K562 (cell line): ENCODE measurements at regions not wholly inside any gene's neighbourhood (a gene's known extent, or its start where the extent isn't known, plus 50 kb on each side); places are given as distances from the start of the nearest gene placed in this dataset.

Source experiments
- ATAC-seq: fragments of 200-7000 bp; cut with Tn5 transposase; 3 replicates; pipeline ENCODE4 v1.9.1; 2020; ENCODE audit warnings: moderate library complexity
- BruUV-seq: library from RNA; stranded (reverse); fragments of 400-500 nt; replicated peaks from 2 replicates; lab custom pipeline; 2021; lab: Mats Ljungman, UMichigan
- CTCF ChIA-PET: fragments of 300-600 bp; formaldehyde crosslinking; extraction: SDS; loops from one replicate; lab custom pipeline; 2021; ENCODE audit warnings: low intra/inter-chr PET ratio; lab: Yijun Ruan, JAX
- POLR2A ChIA-PET: fragments of 300-600, 350-650 bp; sonication (Branson Sonifier 250); formaldehyde crosslinking; extraction: SDS; loops from one replicate; lab custom pipeline; 2021; ENCODE audit warnings: antibody characterized with exemption, inconsistent platforms; lab: Yijun Ruan, JAX
- DNase-seq, 4 experiments: peaks; one replicate each; pipeline versions ENCODE4 v3.0.0 to v3.0.0-alpha.2; 2011 to 2018; ENCODE audit warnings: low spot score in 3 of 4, mixed read lengths in 3 of 4; ENCODE audit errors: extremely low read depth in 1 of 4
- FAIRE-seq: peaks from 2 replicates; lab custom pipeline; 2011; peaks lifted over from hg19 to GRCh38; lab: Jason Lieb, UNC
- H2AFZ ChIP-seq: 2 replicates; pipeline ENCODE4 v1.6.0; 2011; ENCODE audit warnings: low read depth, low read length, control low read depth, inconsistent platforms
- H3K27ac ChIP-seq: fragments of 200-600 bp; 3 replicates; pipeline ENCODE4 v1.8.0; 2011; ENCODE audit warnings: low read depth, mild to moderate bottlenecking, control low read depth, inconsistent platforms, low read length, moderate library complexity, mixed read lengths; ENCODE audit errors: extremely low read depth
- H3K27me3 ChIP-seq, 2 experiments: fragments of 300-600 bp in 1 of 2; 2 replicates in 1 of 2; 3 replicates in 1 of 2; pipeline versions ENCODE4 v1.6.0 to v1.8.0; 2011; ENCODE audit warnings: inconsistent platforms in 2 of 2, low read length in 2 of 2, mild to moderate bottlenecking in 1 of 2, mixed read lengths in 1 of 2, moderate library complexity in 1 of 2; ENCODE audit not compliant: control insufficient read depth in 2 of 2, insufficient read depth in 2 of 2
- H3K36me3 ChIP-seq: fragments of 300-600 bp; 3 replicates; pipeline ENCODE4 v1.8.0; 2011; ENCODE audit warnings: mild to moderate bottlenecking, low read length, inconsistent platforms; ENCODE audit not compliant: control insufficient read depth, insufficient read depth
- H3K4me1 ChIP-seq, 2 experiments: fragments of 200-600 bp in 1 of 2; replicated peaks in 1 of 2; 2 replicates in 1 of 2; 3 replicates in 1 of 2; pipeline versions ENCODE4 v1.5.1 to v1.8.0; 2011; ENCODE audit warnings: inconsistent platforms in 2 of 2, low read length in 2 of 2, mild to moderate bottlenecking in 1 of 2, mixed read lengths in 1 of 2, moderate library complexity in 1 of 2; ENCODE audit not compliant: control insufficient read depth in 2 of 2, insufficient read depth in 2 of 2
- H3K4me2 ChIP-seq: 2 replicates; pipeline ENCODE4 v1.6.1; 2011; ENCODE audit warnings: low read length, control low read depth, inconsistent platforms, mixed read lengths; ENCODE audit not compliant: insufficient read depth
- H3K4me3 ChIP-seq: fragments of 200-600 bp; sonication (generic), shearing (Covaris generic); 2 replicates; pipeline ENCODE4 v1.5.1; 2016; ENCODE audit warnings: control low read depth, inconsistent platforms
- H3K79me2 ChIP-seq: fragments of 200-600 bp; 3 replicates; pipeline ENCODE4 v1.8.0; 2011; ENCODE audit warnings: low read length, inconsistent platforms; ENCODE audit not compliant: control insufficient read depth, insufficient read depth
- H3K9ac ChIP-seq, 2 experiments: 2 replicates each; pipeline versions ENCODE4 v1.6.0 to v1.6.1; 2011; ENCODE audit warnings: low read depth in 2 of 2, low read length in 2 of 2, control low read depth in 1 of 2, inconsistent platforms in 1 of 2, mild to moderate bottlenecking in 1 of 2, mixed read lengths in 1 of 2; ENCODE audit not compliant: insufficient read depth in 1 of 2
- H3K9me1 ChIP-seq: one replicate; pipeline ENCODE4 v1.6.0; 2011; ENCODE audit warnings: inconsistent platforms, mild to moderate bottlenecking, low read length, moderate library complexity; ENCODE audit not compliant: control insufficient read depth, insufficient read depth
- H3K9me3 ChIP-seq: replicated peaks from 2 replicates; pipeline ENCODE4 v1.5.1; 2011; ENCODE audit warnings: low read depth, low read length, inconsistent platforms; ENCODE audit not compliant: control insufficient read depth, insufficient read depth
- H4K20me1 ChIP-seq: replicated peaks from 2 replicates; pipeline ENCODE4 v1.6.1; 2011; ENCODE audit warnings: low read length, inconsistent platforms, mixed read lengths; ENCODE audit not compliant: control insufficient read depth, insufficient read depth
- ATF1 ChIP-seq, 2 experiments: fragments of 450-650 bp in 1 of 2; IDR thresholded peaks; 2 replicates each; pipeline ENCODE4 v1.6.1; 2016; ENCODE audit warnings: missing compliant biosample characterization in 1 of 2, missing genetic modification characterization in 1 of 2
- CCAR2 ChIP-seq: fragments of 200-400 bp; formaldehyde crosslinking; IDR thresholded peaks from 2 replicates; pipeline ENCODE4 v1.6.1; 2017; ENCODE audit warnings: mild to moderate bottlenecking, low read depth, low read length
- CHCHD3 ChIP-seq: fragments of 250-450 bp; sonication (Bioruptor Pico); IDR thresholded peaks from 2 replicates; pipeline ENCODE4 v2.1.2; 2022; ENCODE audit warnings: mild to moderate bottlenecking
- FOXK1 ChIP-seq: sonication (generic); formaldehyde crosslinking; IDR thresholded peaks from 2 replicates; pipeline ENCODE4 v1.8.0; 2022; ENCODE audit warnings: missing genetic modification reagents, mild to moderate bottlenecking, borderline replicate concordance
- GABPA ChIP-seq: fragments of 200-800 bp; sonication (Bioruptor generic); conservative IDR thresholded peaks from 2 replicates; pipeline ENCODE4 v1.6.1; 2016; ENCODE audit warnings: low read depth, missing genetic modification characterization, missing compliant biosample characterization
- HDAC3 ChIP-seq: fragments of 450-650 bp; IDR thresholded peaks from 2 replicates; pipeline ENCODE4 v1.6.1; 2018; ENCODE audit warnings: borderline replicate concordance, mild to moderate bottlenecking, moderate library complexity; ENCODE audit not compliant: partially characterized antibody
- HEY1 ChIP-seq: fragments of 250-450 bp; sonication (Bioruptor Pico); IDR thresholded peaks from 2 replicates; pipeline ENCODE4 v1.5.0; 2020; ENCODE audit warnings: mild to moderate bottlenecking, moderate library complexity, borderline replicate concordance
- HLTF ChIP-seq: fragments of 450-650 bp; IDR thresholded peaks from 2 replicates; pipeline ENCODE4 v1.6.1; 2016
- NFE2 ChIP-seq: IDR thresholded peaks from 2 replicates; pipeline ENCODE4 v1.6.1; 2014; ENCODE audit warnings: antibody characterized with exemption, low read depth
- POU5F1 ChIP-seq: fragments of 150-350 bp; IDR thresholded peaks from 2 replicates; pipeline ENCODE4 v1.6.1; 2014; ENCODE audit warnings: borderline replicate concordance, low read length, low read depth, mild to moderate bottlenecking; ENCODE audit not compliant: partially characterized antibody
- RUNX1 ChIP-seq: sonication (generic); IDR thresholded peaks from 2 replicates; pipeline ENCODE4 v1.6.1; 2016; ENCODE audit warnings: antibody characterized with exemption, low read depth
- ZNF584 ChIP-seq: fragments of 200-800 bp; sonication (Bioruptor generic); IDR thresholded peaks from 2 replicates; pipeline ENCODE4 v1.6.1; 2016; ENCODE audit warnings: low read depth, mild to moderate bottlenecking, missing genetic modification characterization, missing compliant biosample characterization
- WGBS: fragments of 100-300 bp; shearing (Covaris generic); methylation state at CpG from one replicate; pipeline ENCODE4 v1.1.6; 2016; ENCODE audit warnings: low coverage, mixed read lengths; ENCODE audit not compliant: insufficient coverage; ENCODE audit errors: missing lambda C conversion rate; 5-methylcytosine and 5-hydroxymethylcytosine counted together
- in situ Hi-C: fragments of 300-500 bp; cut with MboI; formaldehyde crosslinking; loops from 4 replicates; pipeline ENCODE4 v1.15.0; 2018; ENCODE audit warnings: inconsistent platforms, mixed read lengths
- intact Hi-C: fragments of 100-400 bp; cut with micrococcal nuclease; formaldehyde crosslinking; loops from 2 replicates; pipeline ENCODE4 v1.14.2; 2022
- TF ChIP-seq, protein P1 (sequence below): sonication (generic); formaldehyde crosslinking; IDR thresholded peaks from 2 replicates; pipeline ENCODE4 v1.4.0; 2020; ENCODE audit warnings: mild to moderate bottlenecking, missing genetic modification reagents
- TF ChIP-seq, protein P2 (sequence below): fragments of 250-450 bp; sonication (Bioruptor Pico); IDR thresholded peaks from 2 replicates; pipeline ENCODE4 v1.6.1; 2021; ENCODE audit warnings: mild to moderate bottlenecking
- TF ChIP-seq, protein P3 (sequence below), 2 experiments: fragments of 450-650 bp; conservative IDR thresholded peaks; 2 replicates each; pipeline ENCODE4 v1.6.1; 2017; ENCODE audit warnings: mild to moderate bottlenecking in 2 of 2, moderate library complexity in 2 of 2

DNA sequence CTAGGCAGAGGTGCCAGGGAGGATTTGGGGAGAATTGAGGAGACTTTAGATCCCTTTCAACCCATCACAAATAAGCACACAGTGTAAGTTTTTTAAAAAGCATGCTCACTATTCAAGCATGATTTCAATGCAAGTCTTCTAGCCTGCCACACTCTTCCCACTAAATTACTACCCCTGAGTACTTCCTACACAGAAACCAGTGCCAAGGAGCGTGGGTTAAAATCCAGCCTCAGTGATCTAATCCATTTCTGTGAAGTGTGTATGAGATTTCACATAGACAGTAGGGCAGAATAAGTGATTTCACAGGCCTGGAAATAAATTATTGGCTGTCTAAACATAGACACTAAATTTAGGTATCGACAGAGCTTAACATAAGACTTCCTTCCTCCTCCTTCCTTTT is 142.9 kb upstream of the ATP1B1 start:
- no TSS peak for BruUV-seq
- intact Hi-C loops: no loop called here

DNA sequence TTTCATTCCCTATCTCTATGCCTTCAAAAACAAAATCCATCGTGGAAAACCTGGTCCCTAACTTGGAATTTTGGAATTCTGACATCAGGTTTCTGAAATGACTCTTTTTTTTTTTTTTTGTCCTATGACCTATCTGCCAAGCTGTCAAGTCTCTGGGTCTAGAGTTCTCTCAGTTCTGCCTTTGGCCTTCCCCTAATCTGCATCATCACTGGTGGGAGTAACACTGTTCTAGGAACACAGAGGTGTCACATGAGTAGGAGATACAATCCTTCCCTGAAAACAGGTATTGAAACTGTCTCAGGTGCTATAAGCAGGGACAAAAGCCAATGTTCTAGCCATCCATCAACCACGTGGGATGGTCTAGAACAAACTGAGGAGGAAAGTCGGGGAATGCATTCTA is 142.0 kb upstream of the ATP1B1 start:
- CTCF ChIA-PET: no interaction called here
- intact Hi-C loops: no loop called here
- no peaks in the 10 kb centered on the region for H3K9me1 ChIP-seq
- H3K9me3 ChIP-seq: no peaks in the 10 kb centered on the region
- no peak overlapping the region for H3K4me3 ChIP-seq
- no peak overlapping the region for H3K9ac ChIP-seq
- no peak for FAIRE-seq
- DNase-seq: no peak
- no peak for ATAC-seq
- no peaks in the 10 kb centered on the region for H3K36me3 ChIP-seq
- BruUV-seq: no TSS peak
- POLR2A ChIA-PET: no interaction called here
- no peak overlapping the region for H3K4me2 ChIP-seq
- in situ Hi-C loops: no loop called here
- no peak overlapping the region for H3K27ac ChIP-seq
- H3K4me1 ChIP-seq: no peaks in the 10 kb centered on the region
- 3% methylated on average over 3 of the region's 3 CpGs for WGBS
- H3K79me2 ChIP-seq: no peaks in the 10 kb centered on the region
- H2AFZ ChIP-seq: no peak overlapping the region
- no peaks in the 10 kb centered on the region for H4K20me1 ChIP-seq
- H3K27me3 ChIP-seq: no peaks in the 10 kb centered on the region; a peak in 2 of 5 replicates
- TF ChIP-seq, protein P1, sequence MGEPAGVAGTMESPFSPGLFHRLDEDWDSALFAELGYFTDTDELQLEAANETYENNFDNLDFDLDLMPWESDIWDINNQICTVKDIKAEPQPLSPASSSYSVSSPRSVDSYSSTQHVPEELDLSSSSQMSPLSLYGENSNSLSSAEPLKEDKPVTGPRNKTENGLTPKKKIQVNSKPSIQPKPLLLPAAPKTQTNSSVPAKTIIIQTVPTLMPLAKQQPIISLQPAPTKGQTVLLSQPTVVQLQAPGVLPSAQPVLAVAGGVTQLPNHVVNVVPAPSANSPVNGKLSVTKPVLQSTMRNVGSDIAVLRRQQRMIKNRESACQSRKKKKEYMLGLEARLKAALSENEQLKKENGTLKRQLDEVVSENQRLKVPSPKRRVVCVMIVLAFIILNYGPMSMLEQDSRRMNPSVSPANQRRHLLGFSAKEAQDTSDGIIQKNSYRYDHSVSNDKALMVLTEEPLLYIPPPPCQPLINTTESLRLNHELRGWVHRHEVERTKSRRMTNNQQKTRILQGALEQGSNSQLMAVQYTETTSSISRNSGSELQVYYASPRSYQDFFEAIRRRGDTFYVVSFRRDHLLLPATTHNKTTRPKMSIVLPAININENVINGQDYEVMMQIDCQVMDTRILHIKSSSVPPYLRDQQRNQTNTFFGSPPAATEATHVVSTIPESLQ: no peak
- TF ChIP-seq CHCHD3 (CRISPR knock-in tag) (no peak), NFE2 (no peak), CCAR2 (no peak), ZNF584 (CRISPR knock-in tag) (no peak), HEY1 (CRISPR knock-in tag) (no peak), RUNX1 (no peak), POU5F1 (no peak), ATF1 (CRISPR knock-in tag; IDR thresholded peaks at IDR 0.05) (no peak), ATF1 (tag; IDR thresholded peaks at IDR 0.05) (no peak), GABPA (tag) (no peak)
- TF ChIP-seq, protein P2, sequence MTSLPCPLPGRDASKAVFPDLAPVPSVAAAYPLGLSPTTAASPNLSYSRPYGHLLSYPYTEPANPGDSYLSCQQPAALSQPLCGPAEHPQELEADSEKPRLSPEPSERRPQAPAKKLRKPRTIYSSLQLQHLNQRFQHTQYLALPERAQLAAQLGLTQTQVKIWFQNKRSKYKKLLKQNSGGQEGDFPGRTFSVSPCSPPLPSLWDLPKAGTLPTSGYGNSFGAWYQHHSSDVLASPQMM (CRISPR knock-in tag): no peak
- TF ChIP-seq, protein P3, sequence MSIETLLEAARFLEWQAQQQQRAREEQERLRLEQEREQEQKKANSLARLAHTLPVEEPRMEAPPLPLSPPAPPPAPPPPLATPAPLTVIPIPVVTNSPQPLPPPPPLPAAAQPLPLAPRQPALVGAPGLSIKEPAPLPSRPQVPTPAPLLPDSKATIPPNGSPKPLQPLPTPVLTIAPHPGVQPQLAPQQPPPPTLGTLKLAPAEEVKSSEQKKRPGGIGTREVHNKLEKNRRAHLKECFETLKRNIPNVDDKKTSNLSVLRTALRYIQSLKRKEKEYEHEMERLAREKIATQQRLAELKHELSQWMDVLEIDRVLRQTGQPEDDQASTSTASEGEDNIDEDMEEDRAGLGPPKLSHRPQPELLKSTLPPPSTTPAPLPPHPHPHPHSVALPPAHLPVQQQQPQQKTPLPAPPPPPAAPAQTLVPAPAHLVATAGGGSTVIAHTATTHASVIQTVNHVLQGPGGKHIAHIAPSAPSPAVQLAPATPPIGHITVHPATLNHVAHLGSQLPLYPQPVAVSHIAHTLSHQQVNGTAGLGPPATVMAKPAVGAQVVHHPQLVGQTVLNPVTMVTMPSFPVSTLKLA (conservative IDR thresholded peaks at IDR 0.05): no peak

More for the DNA sequence above, 142.9 kb upstream of the ATP1B1 start:
- H3K4me1 ChIP-seq: no peaks in the 10 kb centered on the region
- CTCF ChIA-PET: no interaction called here
- in situ Hi-C loops: no loop called here
- H3K9me1 ChIP-seq: no peaks in the 10 kb centered on the region
- H4K20me1 ChIP-seq: no peaks in the 10 kb centered on the region
- POLR2A ChIA-PET: no interaction called here
- no peak overlapping the region for H3K27ac ChIP-seq
- no peaks in the 10 kb centered on the region for H3K36me3 ChIP-seq
- no peak overlapping the region for H3K9ac ChIP-seq
- DNase-seq (no peak), ATAC-seq (no peak), FAIRE-seq (no peak)
- no peak overlapping the region for H2AFZ ChIP-seq
- no peaks in the 10 kb centered on the region for H3K79me2 ChIP-seq
- no peaks in the 10 kb centered on the region for H3K9me3 ChIP-seq
- no peak for TF ChIP-seq FOXK1 (CRISPR knock-in tag)
- TF ChIP-seq HDAC3: no peak
- no peak for TF ChIP-seq HLTF
- no peak overlapping the region for H3K4me2 ChIP-seq
- WGBS: 0% methylated on average over 2 of the region's 2 CpGs
- no peak overlapping the region for H3K4me3 ChIP-seq
- no peaks in the 10 kb centered on the region; a peak in 2 of 5 replicates for H3K27me3 ChIP-seq
